Neural crest cell (in vitro differentiated cells): ENCODE measurements at regions not wholly inside any gene's neighbourhood (a gene's known extent, or its start where the extent isn't known, plus 50 kb on each side); places are given as distances from the start of the nearest gene placed in this dataset.
"Not testable (repeated sequence)": the region's sequence is repeated elsewhere in the genome, so short reads cannot be mapped to it uniquely, and the experiment has no call there.

ENCODE experiments used
- DNase-seq: peaks from one replicate; pipeline ENCODE4 v3.0.0; 2021; ENCODE audit warnings: low read depth, mixed read lengths, low spot score
- H3K27ac Mint-ChIP-seq: one replicate; pipeline ENCODE4 v1.8.0; 2021; ENCODE audit warnings: mild to moderate bottlenecking, mixed read lengths; ENCODE audit not compliant: unreplicated experiment
- H3K27me3 Mint-ChIP-seq: 2 replicates; pipeline ENCODE4 v1.8.0; 2021; ENCODE audit warnings: low read depth, mild to moderate bottlenecking, mixed read lengths
- H3K36me3 Mint-ChIP-seq: 2 replicates; pipeline ENCODE4 v1.8.0; 2021; ENCODE audit warnings: low read depth, mild to moderate bottlenecking, mixed read lengths
- H3K4me1 Mint-ChIP-seq: 2 replicates; pipeline ENCODE4 v1.8.0; 2021; ENCODE audit warnings: mixed read lengths
- H3K4me3 Mint-ChIP-seq: one replicate; pipeline ENCODE4 v1.8.0; 2021; ENCODE audit warnings: mild to moderate bottlenecking, mixed read lengths
- H3K9me3 Mint-ChIP-seq: 2 replicates; pipeline ENCODE4 v1.8.0; 2021; ENCODE audit warnings: mixed read lengths
- CTCF ChIP-seq: fragments of 200-600 bp; sonication (generic); conservative IDR thresholded peaks from 2 replicates; pipeline ENCODE4 v1.5.0; 2021; ENCODE audit warnings: antibody characterized with exemption, mild to moderate bottlenecking

- Mint-ChIP-seq H3K36me3 (no peaks in the 10 kb centered on the region), H3K9me3 (peaks cover 10% of the 10 kb centered on the region), H3K27ac (peak overlapping the region; percentile 31), H3K27me3 (no peaks in the 10 kb centered on the region), H3K4me1 (peaks cover 7% of the 10 kb centered on the region), H3K4me3 (no peak overlapping the region)
- no peak for DNase-seq
- TF ChIP-seq CTCF, result no peak
Measured at GRCh38 chr1:232142403-232143314, 487.3 kb downstream of the SIPA1L2 start.

- not testable (repeated sequence) for DNase-seq, H3K36me3 Mint-ChIP-seq, H3K27me3 Mint-ChIP-seq, H3K4me1 Mint-ChIP-seq, H3K4me3 Mint-ChIP-seq, H3K27ac Mint-ChIP-seq
- peaks cover 14% of the 10 kb centered on the region for H3K9me3 Mint-ChIP-seq
Measured at GRCh38 chr1:232141167-232141448, 488.8 kb downstream of the SIPA1L2 start.

GRCh38 chr1:232140419-232141166 is 489.3 kb downstream of the SIPA1L2 start:
- Mint-ChIP-seq H3K4me3 (no peak overlapping the region), H3K27ac (no peak overlapping the region), H3K4me1 (peaks cover 7% of the 10 kb centered on the region), H3K36me3 (peaks cover 2% of the 10 kb centered on the region), H3K27me3 (no peaks in the 10 kb centered on the region), H3K9me3 (peaks cover 12% of the 10 kb centered on the region)
- DNase-seq, result no peak
- no peak for TF ChIP-seq CTCF

- no peak for TF ChIP-seq CTCF
- no peak overlapping the region for H3K4me3 Mint-ChIP-seq
- peaks cover 8% of the 10 kb centered on the region for H3K4me1 Mint-ChIP-seq
- DNase-seq, result no peak
- H3K27ac Mint-ChIP-seq, result no peak overlapping the region
- H3K36me3 Mint-ChIP-seq, result peaks cover 2% of the 10 kb centered on the region
- H3K9me3 Mint-ChIP-seq, result peaks cover 12% of the 10 kb centered on the region
- H3K27me3 Mint-ChIP-seq, result no peaks in the 10 kb centered on the region
Measured at GRCh38 chr1:232139444-232139843, 490.5 kb downstream of the SIPA1L2 start.

GRCh38 chr1:232138044-232138443 is 491.9 kb downstream of the SIPA1L2 start:
- Mint-ChIP-seq H3K4me1 (peaks cover 5% of the 10 kb centered on the region), H3K27me3 (no peaks in the 10 kb centered on the region), H3K36me3 (peaks cover 2% of the 10 kb centered on the region), H3K4me3 (no peak overlapping the region), H3K27ac (no peak overlapping the region), H3K9me3 (peaks cover 12% of the 10 kb centered on the region)
- no peak for DNase-seq
- no peak for TF ChIP-seq CTCF

- Mint-ChIP-seq H3K9me3 (peaks cover 12% of the 10 kb centered on the region), H3K36me3 (peaks cover 2% of the 10 kb centered on the region), H3K27me3 (no peaks in the 10 kb centered on the region), H3K4me1 (peaks cover 5% of the 10 kb centered on the region), H3K27ac (no peak overlapping the region), H3K4me3 (no peak overlapping the region)
- no peak for TF ChIP-seq CTCF
- no peak for DNase-seq
Measured at GRCh38 chr1:232137066-232137465, 492.9 kb downstream of the SIPA1L2 start.
